WTC11 (cell line): ENCODE measurements at regions not wholly inside any gene's neighbourhood (a gene's known extent, or its start where the extent isn't known, plus 50 kb on each side); places are given as distances from the start of the nearest gene placed in this dataset.

Experiments used
- ATAC-seq: fragments of 200-7000 bp; cut with Tn5 transposase; 2 replicates; pipeline ENCODE4 v1.10.0; 2021; ENCODE audit warnings: mild to moderate bottlenecking, moderate library complexity
- CTCF ChIA-PET: fragments of 300-600 bp; sonication (Branson Sonifier 250); formaldehyde crosslinking; loops from one replicate; lab custom pipeline; 2021; ENCODE audit warnings: antibody characterized with exemption; lab: Charles Lee
- POLR2A ChIA-PET: fragments of 350-600 bp; sonication (Branson Sonifier 250); formaldehyde crosslinking; loops from one replicate; lab custom pipeline; 2021; ENCODE audit warnings: antibody characterized with exemption; lab: Charles Lee
- DNase-seq: peaks from one replicate; pipeline ENCODE4 v3.0.0; 2021; ENCODE audit warnings: low spot score
- H3K27ac Mint-ChIP-seq: 2 replicates; pipeline ENCODE4 v1.8.0; 2021; ENCODE audit warnings: mixed read lengths
- H3K27me3 Mint-ChIP-seq: 2 replicates; pipeline ENCODE4 v1.8.0; 2021; ENCODE audit warnings: low read depth, mild to moderate bottlenecking, moderate library complexity, mixed read lengths
- H3K36me3 Mint-ChIP-seq: 2 replicates; pipeline ENCODE4 v1.8.0; 2021; ENCODE audit warnings: mixed read lengths
- H3K4me1 Mint-ChIP-seq: 2 replicates; pipeline ENCODE4 v1.8.0; 2022; ENCODE audit warnings: mixed read lengths
- H3K4me3 Mint-ChIP-seq: 2 replicates; pipeline ENCODE4 v1.8.0; 2021; ENCODE audit warnings: mild to moderate bottlenecking, moderate library complexity, mixed read lengths
- H3K9me3 Mint-ChIP-seq: 2 replicates; pipeline ENCODE4 v1.8.0; 2021; ENCODE audit warnings: mixed read lengths
- CREB1 ChIP-seq: sonication (generic); formaldehyde crosslinking; IDR thresholded peaks from 2 replicates; pipeline ENCODE4 v1.8.0; 2023; ENCODE audit warnings: mild to moderate bottlenecking, missing genetic modification reagents
- ELF4 ChIP-seq: sonication (generic); formaldehyde crosslinking; IDR thresholded peaks from 2 replicates; pipeline ENCODE4 v1.8.1; 2022; ENCODE audit warnings: low read depth, mild to moderate bottlenecking, moderate library complexity, missing genetic modification reagents
- HMGA2 ChIP-seq: fragments of 250-450 bp; sonication (Bioruptor Pico); IDR thresholded peaks from 2 replicates; pipeline ENCODE4 v1.4.0; 2021; ENCODE audit warnings: mild to moderate bottlenecking, moderate library complexity
- JUN ChIP-seq: sonication (generic); formaldehyde crosslinking; IDR thresholded peaks from 2 replicates; pipeline ENCODE4 v1.8.0; 2023; ENCODE audit warnings: mild to moderate bottlenecking, missing genetic modification reagents
- KAT7 ChIP-seq: sonication (generic); formaldehyde crosslinking; IDR thresholded peaks from 2 replicates; pipeline ENCODE4 v1.8.1; 2023; ENCODE audit warnings: missing genetic modification reagents, mild to moderate bottlenecking, borderline replicate concordance
- PRDM15 ChIP-seq: sonication (generic); formaldehyde crosslinking; IDR thresholded peaks from 2 replicates; pipeline ENCODE4 v1.8.0; 2022; ENCODE audit warnings: missing genetic modification reagents
- PRRX2 ChIP-seq: fragments of 250-450 bp; sonication (Bioruptor Pico); IDR thresholded peaks from 2 replicates; pipeline ENCODE4 v1.8.0; 2021; ENCODE audit warnings: mild to moderate bottlenecking
- SMAD4 ChIP-seq: sonication (generic); formaldehyde crosslinking; IDR thresholded peaks from 2 replicates; pipeline ENCODE4 v1.8.0; 2022; ENCODE audit warnings: mild to moderate bottlenecking, missing genetic modification reagents
- TCF7 ChIP-seq: sonication (generic); formaldehyde crosslinking; IDR thresholded peaks from 2 replicates; pipeline ENCODE4 v1.8.0; 2022; ENCODE audit warnings: mild to moderate bottlenecking, low read depth, missing genetic modification reagents, moderate library complexity
- TEAD1 ChIP-seq: sonication (generic); formaldehyde crosslinking; IDR thresholded peaks from 2 replicates; pipeline ENCODE4 v1.8.0; 2022; ENCODE audit warnings: mild to moderate bottlenecking, missing genetic modification reagents
- ZBTB43 ChIP-seq: sonication (generic); formaldehyde crosslinking; IDR thresholded peaks from 2 replicates; pipeline ENCODE4 v1.8.1; 2023; ENCODE audit warnings: mild to moderate bottlenecking, missing genetic modification reagents
- ZNF317 ChIP-seq: sonication (generic); formaldehyde crosslinking; IDR thresholded peaks from 2 replicates; pipeline ENCODE4 v1.8.1; 2023; ENCODE audit warnings: low read depth, mild to moderate bottlenecking, moderate library complexity, missing genetic modification reagents, borderline replicate concordance
- ZNF425 ChIP-seq: fragments of 250-450 bp; sonication (Bioruptor Pico); conservative IDR thresholded peaks from 2 replicates; pipeline ENCODE4 v1.9.0; 2021; ENCODE audit warnings: mild to moderate bottlenecking
- ZNF512 ChIP-seq: sonication (generic); formaldehyde crosslinking; IDR thresholded peaks from 2 replicates; pipeline ENCODE4 v1.8.1; 2022; ENCODE audit warnings: missing genetic modification reagents, borderline replicate concordance
- ZNF532 ChIP-seq: fragments of 250-450 bp; sonication (Bioruptor Pico); IDR thresholded peaks from 2 replicates; pipeline ENCODE4 v1.9.0; 2021; ENCODE audit warnings: mild to moderate bottlenecking, borderline replicate concordance
- TF ChIP-seq, protein P1 (sequence below): sonication (generic); formaldehyde crosslinking; IDR thresholded peaks from 2 replicates; pipeline ENCODE4 v1.8.1; 2022; ENCODE audit warnings: low read depth, missing genetic modification reagents, borderline replicate concordance
- TF ChIP-seq, protein P2 (sequence below): fragments of 250-450 bp; sonication (Bioruptor Pico); IDR thresholded peaks from 2 replicates; pipeline ENCODE4 v1.9.0; 2021; ENCODE audit warnings: mild to moderate bottlenecking

DNA sequence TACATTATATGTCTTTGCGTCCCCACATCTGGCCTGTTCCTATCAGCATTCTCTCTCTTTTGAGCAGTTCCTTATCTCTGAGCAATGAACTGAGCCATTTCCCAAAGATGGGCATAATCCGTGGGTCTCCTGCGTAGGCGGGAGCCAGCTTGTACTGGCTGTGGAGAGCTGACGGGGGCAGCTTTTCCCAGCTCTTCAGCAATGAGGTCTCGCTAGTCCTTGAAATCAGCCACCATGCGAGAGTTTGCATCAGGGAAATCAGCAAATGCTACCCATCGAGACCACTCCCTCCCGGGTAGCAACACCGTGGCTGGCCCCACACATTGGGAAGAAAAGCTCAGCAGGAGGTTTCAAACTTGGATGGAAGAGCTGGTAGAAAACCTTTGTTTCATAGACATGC, 51.9 kb upstream of the FAM180A start:
- H3K9me3 Mint-ChIP-seq, result no peaks in the 10 kb centered on the region
- peak; percentile 73 for ATAC-seq
- DNase-seq, result peak; percentile 22
- peak overlapping the region; percentile 59 for H3K4me3 Mint-ChIP-seq
- TF ChIP-seq ZBTB43 (CRISPR knock-in tag) (no peak), PRDM15 (CRISPR knock-in tag) (no peak), KAT7 (no peak), HMGA2 (CRISPR knock-in tag) (no peak), ZNF512 (CRISPR knock-in tag) (no peak)
- TF ChIP-seq, protein P1, sequence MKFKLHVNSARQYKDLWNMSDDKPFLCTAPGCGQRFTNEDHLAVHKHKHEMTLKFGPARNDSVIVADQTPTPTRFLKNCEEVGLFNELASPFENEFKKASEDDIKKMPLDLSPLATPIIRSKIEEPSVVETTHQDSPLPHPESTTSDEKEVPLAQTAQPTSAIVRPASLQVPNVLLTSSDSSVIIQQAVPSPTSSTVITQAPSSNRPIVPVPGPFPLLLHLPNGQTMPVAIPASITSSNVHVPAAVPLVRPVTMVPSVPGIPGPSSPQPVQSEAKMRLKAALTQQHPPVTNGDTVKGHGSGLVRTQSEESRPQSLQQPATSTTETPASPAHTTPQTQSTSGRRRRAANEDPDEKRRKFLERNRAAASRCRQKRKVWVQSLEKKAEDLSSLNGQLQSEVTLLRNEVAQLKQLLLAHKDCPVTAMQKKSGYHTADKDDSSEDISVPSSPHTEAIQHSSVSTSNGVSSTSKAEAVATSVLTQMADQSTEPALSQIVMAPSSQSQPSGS (CRISPR knock-in tag), result no peak
- H3K36me3 Mint-ChIP-seq, result no peaks in the 10 kb centered on the region
- CTCF ChIA-PET, result interaction anchor here (0.6 to 2.6 kb wide), 14 partner anchors 9 to 1538 kb away, joined by 3 to 18 read pairs (median 4); no protein-coding TSS in a partner anchor
- POLR2A ChIA-PET, result no interaction called here
- H3K27ac Mint-ChIP-seq, result peak overlapping the region; percentile 44; the same call in 1 of the 2 replicates
- H3K27me3 Mint-ChIP-seq, result peaks cover 4% of the 10 kb centered on the region; the same call in 1 of the 2 replicates
- H3K4me1 Mint-ChIP-seq, result peaks cover 10% of the 10 kb centered on the region

DNA sequence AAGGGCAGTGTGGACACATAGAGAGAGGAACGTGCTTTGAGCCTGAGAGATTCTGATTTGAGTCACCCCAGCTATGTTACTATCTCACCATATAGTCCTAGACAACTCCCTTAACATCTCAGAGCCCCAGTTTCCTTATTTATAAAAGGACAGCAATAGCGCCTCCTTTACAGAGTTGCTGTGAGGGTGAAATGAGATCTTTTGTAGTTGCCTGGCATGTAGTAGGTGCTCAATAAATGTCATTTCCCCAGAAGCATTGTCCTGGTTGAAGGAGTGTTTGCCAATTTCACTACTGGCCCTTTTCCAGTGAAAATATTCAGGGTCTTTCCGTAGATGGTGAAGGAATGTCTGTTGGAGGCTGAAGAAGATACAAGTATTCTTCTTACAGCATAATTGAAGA, 51.3 kb upstream of the FAM180A start:
- DNase-seq, result no peak
- POLR2A ChIA-PET, result no interaction called here
- CTCF ChIA-PET, result interaction anchor here (0.6 to 2.6 kb wide), 8 partner anchors 9 to 1083 kb away, joined by 3 to 18 read pairs (median 4); no protein-coding TSS in a partner anchor
- peaks cover 10% of the 10 kb centered on the region for H3K4me1 Mint-ChIP-seq
- no peak for ATAC-seq
- no peaks in the 10 kb centered on the region for H3K36me3 Mint-ChIP-seq
- no peak overlapping the region for H3K4me3 Mint-ChIP-seq
- no peaks in the 10 kb centered on the region for H3K9me3 Mint-ChIP-seq
- no peak overlapping the region for H3K27ac Mint-ChIP-seq
- H3K27me3 Mint-ChIP-seq, result peaks cover 4% of the 10 kb centered on the region; the same call in 1 of the 2 replicates
- TF ChIP-seq ZNF317 (CRISPR knock-in tag) (no peak), JUN (CRISPR knock-in tag) (no peak), HMGA2 (CRISPR knock-in tag) (no peak), ZNF425 (CRISPR knock-in tag) (no peak), ZNF532 (CRISPR knock-in tag) (no peak), CREB1 (CRISPR knock-in tag) (no peak), PRRX2 (CRISPR knock-in tag) (no peak), SMAD4 (CRISPR knock-in tag) (no peak), ELF4 (CRISPR knock-in tag) (no peak), TCF7 (no peak), TEAD1 (CRISPR knock-in tag) (no peak)
- TF ChIP-seq, protein P2, sequence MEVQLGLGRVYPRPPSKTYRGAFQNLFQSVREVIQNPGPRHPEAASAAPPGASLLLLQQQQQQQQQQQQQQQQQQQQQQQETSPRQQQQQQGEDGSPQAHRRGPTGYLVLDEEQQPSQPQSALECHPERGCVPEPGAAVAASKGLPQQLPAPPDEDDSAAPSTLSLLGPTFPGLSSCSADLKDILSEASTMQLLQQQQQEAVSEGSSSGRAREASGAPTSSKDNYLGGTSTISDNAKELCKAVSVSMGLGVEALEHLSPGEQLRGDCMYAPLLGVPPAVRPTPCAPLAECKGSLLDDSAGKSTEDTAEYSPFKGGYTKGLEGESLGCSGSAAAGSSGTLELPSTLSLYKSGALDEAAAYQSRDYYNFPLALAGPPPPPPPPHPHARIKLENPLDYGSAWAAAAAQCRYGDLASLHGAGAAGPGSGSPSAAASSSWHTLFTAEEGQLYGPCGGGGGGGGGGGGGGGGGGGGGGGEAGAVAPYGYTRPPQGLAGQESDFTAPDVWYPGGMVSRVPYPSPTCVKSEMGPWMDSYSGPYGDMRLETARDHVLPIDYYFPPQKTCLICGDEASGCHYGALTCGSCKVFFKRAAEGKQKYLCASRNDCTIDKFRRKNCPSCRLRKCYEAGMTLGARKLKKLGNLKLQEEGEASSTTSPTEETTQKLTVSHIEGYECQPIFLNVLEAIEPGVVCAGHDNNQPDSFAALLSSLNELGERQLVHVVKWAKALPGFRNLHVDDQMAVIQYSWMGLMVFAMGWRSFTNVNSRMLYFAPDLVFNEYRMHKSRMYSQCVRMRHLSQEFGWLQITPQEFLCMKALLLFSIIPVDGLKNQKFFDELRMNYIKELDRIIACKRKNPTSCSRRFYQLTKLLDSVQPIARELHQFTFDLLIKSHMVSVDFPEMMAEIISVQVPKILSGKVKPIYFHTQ (CRISPR knock-in tag), result no peak
